B cell (primary cell): ENCODE measurements at regions not wholly inside any gene's neighbourhood (a gene's known extent, or its start where the extent isn't known, plus 50 kb on each side); places are given as distances from the start of the nearest gene placed in this dataset.

Experiments
- EZH2 ChIP-seq: IDR thresholded peaks from 2 replicates; pipeline ENCODE4 v1.6.1; 2012; ENCODE audit warnings: borderline replicate concordance, low read depth, mild to moderate bottlenecking, moderate library complexity, low read length; ENCODE audit not compliant: insufficient read depth, poor library complexity, severe bottlenecking
- TF ChIP-seq, protein P1 (sequence below): fragments of 200-600 bp; IDR thresholded peaks from one replicate; pipeline ENCODE4 v1.8.0; 2022; ENCODE audit warnings: antibody characterized with exemption, mild to moderate bottlenecking

DNA sequence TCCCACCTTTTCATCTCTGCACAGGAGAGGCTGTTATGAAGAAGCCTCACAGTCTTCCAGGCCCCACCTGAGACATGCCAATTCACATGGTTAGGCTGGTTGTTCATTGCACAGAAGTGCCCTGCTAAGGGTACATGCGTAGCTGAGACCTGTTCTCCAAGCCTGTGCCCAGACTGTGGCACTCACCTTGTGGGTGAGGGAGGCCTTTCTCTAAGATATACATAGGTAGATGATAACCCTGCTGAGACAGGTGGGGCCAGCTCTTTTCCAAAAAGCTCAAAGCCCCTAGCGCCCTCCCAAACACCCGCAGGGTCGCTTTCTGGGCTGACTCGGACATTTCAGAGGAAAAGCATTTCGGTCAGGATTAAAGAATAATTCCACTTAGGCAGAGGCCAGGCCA is 53.5 kb upstream of the ZNF507 start:
- TF ChIP-seq EZH2, result no peak
- TF ChIP-seq, protein P1, sequence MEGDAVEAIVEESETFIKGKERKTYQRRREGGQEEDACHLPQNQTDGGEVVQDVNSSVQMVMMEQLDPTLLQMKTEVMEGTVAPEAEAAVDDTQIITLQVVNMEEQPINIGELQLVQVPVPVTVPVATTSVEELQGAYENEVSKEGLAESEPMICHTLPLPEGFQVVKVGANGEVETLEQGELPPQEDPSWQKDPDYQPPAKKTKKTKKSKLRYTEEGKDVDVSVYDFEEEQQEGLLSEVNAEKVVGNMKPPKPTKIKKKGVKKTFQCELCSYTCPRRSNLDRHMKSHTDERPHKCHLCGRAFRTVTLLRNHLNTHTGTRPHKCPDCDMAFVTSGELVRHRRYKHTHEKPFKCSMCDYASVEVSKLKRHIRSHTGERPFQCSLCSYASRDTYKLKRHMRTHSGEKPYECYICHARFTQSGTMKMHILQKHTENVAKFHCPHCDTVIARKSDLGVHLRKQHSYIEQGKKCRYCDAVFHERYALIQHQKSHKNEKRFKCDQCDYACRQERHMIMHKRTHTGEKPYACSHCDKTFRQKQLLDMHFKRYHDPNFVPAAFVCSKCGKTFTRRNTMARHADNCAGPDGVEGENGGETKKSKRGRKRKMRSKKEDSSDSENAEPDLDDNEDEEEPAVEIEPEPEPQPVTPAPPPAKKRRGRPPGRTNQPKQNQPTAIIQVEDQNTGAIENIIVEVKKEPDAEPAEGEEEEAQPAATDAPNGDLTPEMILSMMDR, result no peak
